HepG2 (cell line): ENCODE measurements at regions not wholly inside any gene's neighbourhood (a gene's known extent, or its start where the extent isn't known, plus 50 kb on each side); places are given as distances from the start of the nearest gene placed in this dataset.

Experiments used
- ATAC-seq: fragments of 200-7000 bp; cut with Tn5 transposase; 3 replicates; pipeline ENCODE4 v1.9.1; 2020; ENCODE audit warnings: mild to moderate bottlenecking, moderate library complexity
- BruUV-seq: library from RNA; stranded (reverse); fragments of 400-500 nt; replicated peaks from 2 replicates; lab custom pipeline; 2021; lab: Mats Ljungman, UMichigan
- CTCF ChIA-PET: fragments of 300-600 bp; formaldehyde crosslinking; extraction: SDS; loops from one replicate; lab custom pipeline; 2021; ENCODE audit warnings: low total read pairs, inconsistent platforms, low intra/inter-chr PET ratio; lab: Yijun Ruan, JAX
- POLR2A ChIA-PET: fragments of 350-600 bp; sonication (Branson Sonifier 250); formaldehyde crosslinking; loops from one replicate; lab custom pipeline; 2020; ENCODE audit warnings: antibody characterized with exemption, inconsistent platforms; lab: Yijun Ruan, JAX
- DNase-seq: peaks from one replicate; pipeline ENCODE4 v3.0.0-alpha.2; 2015; ENCODE audit warnings: low spot score
- FAIRE-seq: peaks from 3 replicates; lab custom pipeline; 2011; peaks lifted over from hg19 to GRCh38; lab: Jason Lieb, UNC
- H2AFZ ChIP-seq: one replicate; pipeline ENCODE4 v1.6.1; 2011; ENCODE audit warnings: low read length, inconsistent platforms
- H3K27ac ChIP-seq: fragments of 300-600 bp; 3 replicates; pipeline ENCODE4 v1.8.0; 2011; ENCODE audit warnings: mixed run types, mild to moderate bottlenecking, mixed read lengths, low read length, inconsistent platforms; ENCODE audit not compliant: insufficient read depth; ENCODE audit errors: extremely low read length
- H3K27me3 ChIP-seq, 2 experiments: fragments of 200-600 bp in 1 of 2; 2 replicates in 1 of 2; 3 replicates in 1 of 2; pipeline versions ENCODE4 v1.6.0 to v1.8.0; 2011; ENCODE audit warnings: low read length in 2 of 2, mild to moderate bottlenecking in 2 of 2, moderate library complexity in 2 of 2, inconsistent platforms in 1 of 2; ENCODE audit not compliant: insufficient read depth in 2 of 2, control insufficient read depth in 1 of 2
- H3K36me3 ChIP-seq, 2 experiments: fragments of 200-600 bp in 1 of 2; replicated peaks in 1 of 2; 2 replicates in 1 of 2; 3 replicates in 1 of 2; pipeline versions ENCODE4 v1.5.1 to v1.8.0; 2011; ENCODE audit warnings: low read length in 2 of 2, inconsistent platforms in 1 of 2; ENCODE audit not compliant: insufficient read depth in 2 of 2, control insufficient read depth in 1 of 2
- H3K4me1 ChIP-seq: 2 replicates; pipeline ENCODE4 v1.5.1; 2012; ENCODE audit warnings: low read length, inconsistent platforms; ENCODE audit not compliant: insufficient read depth
- H3K4me2 ChIP-seq: 2 replicates; pipeline ENCODE4 v1.6.0; 2011; ENCODE audit warnings: low read depth, low read length, inconsistent platforms
- H3K4me3 ChIP-seq, 3 experiments: fragments of 200-600 bp in 1 of 3; sonication (generic), shearing (Covaris generic) in 1 of 3; replicated peaks in 1 of 3; 2 replicates each; pipeline ENCODE4 v1.5.1; 2011 to 2016; ENCODE audit warnings: low read length in 3 of 3, inconsistent platforms in 2 of 3, low read depth in 2 of 3, mild to moderate bottlenecking in 2 of 3, control low read depth in 1 of 3, mixed read lengths in 1 of 3; ENCODE audit not compliant: insufficient read depth in 1 of 3
- H3K79me2 ChIP-seq: one replicate; pipeline ENCODE4 v1.6.1; 2011; ENCODE audit warnings: low read length, inconsistent platforms; ENCODE audit not compliant: insufficient read depth
- H3K9ac ChIP-seq: 2 replicates; pipeline ENCODE4 v1.6.0; 2011; ENCODE audit warnings: mild to moderate bottlenecking, low read depth, low read length, inconsistent platforms; ENCODE audit not compliant: insufficient read depth
- H3K9me3 ChIP-seq: 2 replicates; pipeline ENCODE4 v1.5.1; 2012; ENCODE audit warnings: mild to moderate bottlenecking, low read length
- H4K20me1 ChIP-seq: 2 replicates; pipeline ENCODE4 v1.6.0; 2011; ENCODE audit warnings: inconsistent platforms, mild to moderate bottlenecking, low read length, moderate library complexity; ENCODE audit not compliant: insufficient read depth
- MAFF ChIP-seq: IDR thresholded peaks from 2 replicates; pipeline ENCODE4 v1.6.1; 2011; ENCODE audit warnings: low read depth, low read length, improper control_type of control experiment
- MAFK ChIP-seq, 2 experiments: IDR thresholded peaks in 1 of 2; conservative IDR thresholded peaks in 1 of 2; 2 replicates each; pipeline ENCODE4 v1.6.1; 2011; ENCODE audit warnings: improper control_type of control experiment in 2 of 2, low read length in 2 of 2
- NFAT5 ChIP-seq: sonication (generic); formaldehyde crosslinking; IDR thresholded peaks from 2 replicates; pipeline ENCODE4 v1.4.0; 2020; ENCODE audit warnings: missing genetic modification reagents
- XBP1 ChIP-seq: sonication (generic); formaldehyde crosslinking; IDR thresholded peaks from 2 replicates; pipeline ENCODE4 v1.5.0; 2020; ENCODE audit warnings: missing genetic modification reagents
- ZNF350 ChIP-seq: sonication (generic); formaldehyde crosslinking; IDR thresholded peaks from 2 replicates; pipeline ENCODE4 v1.4.0; 2020; ENCODE audit warnings: mild to moderate bottlenecking, low read depth, missing genetic modification reagents, borderline replicate concordance
- WGBS: methylation state at CpG from one replicate; pipeline ENCODE4 v1.1.6; 2017; ENCODE audit warnings: low lambda C conversion rate; 5-methylcytosine and 5-hydroxymethylcytosine counted together
- in situ Hi-C: cut with HindIII; loops from 2 replicates; pipeline ENCODE4 v1.10.0; 2017; ENCODE audit warnings: low pct_unique_long_range_greater_than_20kb; ENCODE audit not compliant: extremely low pct_ligation_motif_present
- intact Hi-C: fragments of 100-400 bp; cut with micrococcal nuclease; formaldehyde crosslinking; loops from one replicate; pipeline ENCODE4 v1.10.0; 2022; ENCODE audit not compliant: unreplicated experiment

- no peak for TF ChIP-seq NFAT5 (CRISPR knock-in tag)
- TF ChIP-seq XBP1: no peak
- TF ChIP-seq, all 625 proteins: peak for 0
Measured at GRCh38 chr2:175824243-175824642, 177.8 kb downstream of the LNPK start (continued).

- POLR2A ChIA-PET: no interaction called here
- FAIRE-seq: no peak
Measured at GRCh38 chr2:175823707-175824073, 178.4 kb downstream of the LNPK start.

More at GRCh38 chr2:175823707-175824073, 178.4 kb downstream of the LNPK start:
- ATAC-seq: no peak
- DNase-seq: no peak
- Histone ChIP-seq H3K4me1 (no peaks in the 10 kb centered on the region), H2AFZ (no peak overlapping the region), H3K4me3 (no peak overlapping the region), H3K9ac (no peak overlapping the region), H4K20me1 (no peaks in the 10 kb centered on the region), H3K4me2 (no peak overlapping the region), H3K27me3 (0 out of 5 replicates have a peak, but pooled peaks cover 0 to 3% of the 10 kb centered on the region in 2 experiments)
- TF ChIP-seq MAFF: peak; percentile 80
- TF ChIP-seq ZNF350: no peak
- peak; percentile 76 to 87 for TF ChIP-seq MAFK (conservative IDR thresholded peaks at IDR 0.05 in 1 of 2, IDR thresholded peaks at IDR 0.05 in 1 of 2; ENCODE audit: low read length in 2 of 2)
- TF ChIP-seq, all 625 proteins: peak for 2
- H3K36me3 ChIP-seq: no peaks in the 10 kb centered on the region
- H3K9me3 ChIP-seq: no peaks in the 10 kb centered on the region
- no peak overlapping the region for H3K27ac ChIP-seq
- 100% methylated on average over 1 of the region's 1 CpG for WGBS
- intact Hi-C loops: no loop called here
- no peaks in the 10 kb centered on the region for H3K79me2 ChIP-seq
- CTCF ChIA-PET: no interaction called here
- in situ Hi-C loops: no loop called here
- BruUV-seq: no TSS peak
